ENCODE measurements at regions not wholly inside any gene's neighbourhood (a gene's known extent, or its start where the extent isn't known, plus 50 kb on each side); places are given as distances from the start of the nearest gene placed in this dataset.

DNA sequence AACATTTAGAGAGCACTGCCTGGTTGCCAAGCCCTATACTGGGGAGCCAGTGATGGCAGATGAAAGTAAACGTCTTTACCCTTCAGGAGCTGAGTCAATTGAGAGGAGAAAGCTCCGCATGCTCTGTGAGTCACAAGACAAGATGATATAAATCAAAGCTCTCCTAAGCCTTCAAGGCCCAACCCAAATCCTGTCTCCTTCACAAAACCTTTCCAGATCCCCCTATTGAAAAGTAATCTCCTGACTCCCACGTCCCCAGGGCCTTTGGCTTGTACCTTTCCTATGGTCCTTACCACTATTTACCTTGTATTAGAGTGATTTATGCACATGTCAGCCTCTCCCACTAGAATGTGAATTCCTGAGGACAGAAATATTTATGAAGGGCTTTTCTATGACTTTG lies 230.1 kb upstream of the TENM4 start:
- no peak for DNase-seq (ENCODE audit: low spot score)
- TF ChIP-seq, protein P1, sequence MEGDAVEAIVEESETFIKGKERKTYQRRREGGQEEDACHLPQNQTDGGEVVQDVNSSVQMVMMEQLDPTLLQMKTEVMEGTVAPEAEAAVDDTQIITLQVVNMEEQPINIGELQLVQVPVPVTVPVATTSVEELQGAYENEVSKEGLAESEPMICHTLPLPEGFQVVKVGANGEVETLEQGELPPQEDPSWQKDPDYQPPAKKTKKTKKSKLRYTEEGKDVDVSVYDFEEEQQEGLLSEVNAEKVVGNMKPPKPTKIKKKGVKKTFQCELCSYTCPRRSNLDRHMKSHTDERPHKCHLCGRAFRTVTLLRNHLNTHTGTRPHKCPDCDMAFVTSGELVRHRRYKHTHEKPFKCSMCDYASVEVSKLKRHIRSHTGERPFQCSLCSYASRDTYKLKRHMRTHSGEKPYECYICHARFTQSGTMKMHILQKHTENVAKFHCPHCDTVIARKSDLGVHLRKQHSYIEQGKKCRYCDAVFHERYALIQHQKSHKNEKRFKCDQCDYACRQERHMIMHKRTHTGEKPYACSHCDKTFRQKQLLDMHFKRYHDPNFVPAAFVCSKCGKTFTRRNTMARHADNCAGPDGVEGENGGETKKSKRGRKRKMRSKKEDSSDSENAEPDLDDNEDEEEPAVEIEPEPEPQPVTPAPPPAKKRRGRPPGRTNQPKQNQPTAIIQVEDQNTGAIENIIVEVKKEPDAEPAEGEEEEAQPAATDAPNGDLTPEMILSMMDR (IDR thresholded peaks at IDR 0.05; ENCODE audit: unreplicated experiment) = no peak
- H3K27me3 Mint-ChIP-seq (ENCODE audit: unreplicated experiment) = peaks cover 2% of the 10 kb centered on the region
- H3K9me3 Mint-ChIP-seq (ENCODE audit: unreplicated experiment) = no peaks in the 10 kb centered on the region
- H3K4me1 Mint-ChIP-seq (ENCODE audit: unreplicated experiment) = no peaks in the 10 kb centered on the region
- H3K4me3 Mint-ChIP-seq (ENCODE audit: unreplicated experiment) = no peak overlapping the region
- H3K27ac Mint-ChIP-seq (ENCODE audit: unreplicated experiment) = no peak overlapping the region
- no peaks in the 10 kb centered on the region for H3K36me3 Mint-ChIP-seq (ENCODE audit: low read depth, unreplicated experiment)

DNA sequence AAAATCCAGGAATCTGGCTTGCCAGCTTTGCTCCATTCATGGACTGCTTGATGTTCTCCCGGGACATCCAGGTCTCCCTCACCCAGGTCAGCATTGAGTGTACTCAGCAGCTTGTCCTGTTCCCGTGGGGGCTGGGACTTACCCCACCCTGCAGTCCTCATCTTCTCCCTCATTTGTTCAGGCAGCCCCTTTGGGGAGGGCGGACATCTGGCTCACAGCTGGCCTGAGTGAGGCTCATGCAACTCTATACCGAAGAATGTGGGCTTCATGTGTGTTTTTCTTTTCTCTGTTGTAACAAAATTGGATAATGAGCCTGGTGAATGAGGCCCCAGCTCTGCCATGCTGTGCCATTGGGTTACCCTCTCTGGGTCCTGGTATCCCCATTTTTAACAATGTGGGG lies 227.7 kb upstream of the TENM4 start:
- Mint-ChIP-seq H3K9me3 (ENCODE audit: unreplicated experiment) (no peaks in the 10 kb centered on the region), H3K4me3 (ENCODE audit: unreplicated experiment) (no peak overlapping the region), H3K4me1 (ENCODE audit: unreplicated experiment) (no peaks in the 10 kb centered on the region), H3K36me3 (ENCODE audit: low read depth, unreplicated experiment) (no peaks in the 10 kb centered on the region), H3K27ac (ENCODE audit: unreplicated experiment) (no peak overlapping the region), H3K27me3 (ENCODE audit: unreplicated experiment) (peaks cover 2% of the 10 kb centered on the region)
- TF ChIP-seq, protein P1 (IDR thresholded peaks at IDR 0.05; ENCODE audit: unreplicated experiment) = no peak
- DNase-seq (ENCODE audit: low spot score) = no peak

DNA sequence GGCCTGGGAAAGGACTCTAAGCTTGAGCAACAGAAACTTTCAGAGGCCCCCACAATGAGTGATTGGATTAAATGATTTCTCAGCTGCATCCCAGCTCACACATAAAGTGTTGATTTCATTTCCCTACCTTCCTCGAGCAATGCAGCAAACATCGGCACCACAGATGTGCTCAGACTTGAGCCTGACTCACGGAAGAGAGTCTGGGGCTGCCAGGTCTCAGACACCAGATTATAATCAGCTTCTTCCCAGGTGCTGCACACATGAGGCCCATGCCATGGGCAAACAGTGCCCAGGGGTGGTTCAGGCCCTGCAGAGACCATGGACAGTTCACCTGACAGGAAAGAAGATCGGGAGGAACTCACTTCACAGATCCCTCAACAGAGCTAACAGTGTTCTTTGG lies 226.6 kb upstream of the TENM4 start:
- Mint-ChIP-seq H3K27ac (ENCODE audit: unreplicated experiment) (no peak overlapping the region), H3K4me1 (ENCODE audit: unreplicated experiment) (no peaks in the 10 kb centered on the region), H3K9me3 (ENCODE audit: unreplicated experiment) (no peaks in the 10 kb centered on the region), H3K36me3 (ENCODE audit: low read depth, unreplicated experiment) (no peaks in the 10 kb centered on the region), H3K27me3 (ENCODE audit: unreplicated experiment) (no peaks in the 10 kb centered on the region), H3K4me3 (ENCODE audit: unreplicated experiment) (no peak overlapping the region)
- DNase-seq (ENCODE audit: low spot score) = no peak
- TF ChIP-seq, protein P1 (IDR thresholded peaks at IDR 0.05; ENCODE audit: unreplicated experiment) = no peak

DNA sequence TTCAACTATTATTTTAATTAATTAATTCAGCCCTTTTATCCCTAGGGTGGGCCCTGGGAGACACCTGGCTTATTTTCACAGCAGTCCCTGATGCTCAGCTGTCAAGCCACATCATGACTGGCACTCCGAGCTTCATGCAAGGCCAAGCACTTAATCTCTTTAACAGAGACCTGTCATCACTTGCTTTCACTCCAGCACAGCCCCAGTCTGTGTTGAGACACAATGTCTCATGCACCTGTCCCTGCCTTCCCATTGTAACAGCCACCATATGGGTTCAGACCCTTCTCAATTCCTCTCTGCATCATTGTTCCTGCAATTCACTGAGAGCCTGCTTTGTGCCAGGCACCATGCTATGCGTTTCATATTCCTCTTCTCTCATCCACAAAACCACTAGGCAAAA lies 222.2 kb upstream of the TENM4 start:
- H3K4me3 Mint-ChIP-seq (ENCODE audit: unreplicated experiment) = no peak overlapping the region
- no peaks in the 10 kb centered on the region for H3K9me3 Mint-ChIP-seq (ENCODE audit: unreplicated experiment)
- H3K27ac Mint-ChIP-seq (ENCODE audit: unreplicated experiment) = no peak overlapping the region
- DNase-seq (ENCODE audit: low spot score) = no peak
- H3K27me3 Mint-ChIP-seq (ENCODE audit: unreplicated experiment) = no peaks in the 10 kb centered on the region
- TF ChIP-seq, protein P1 (IDR thresholded peaks at IDR 0.05; ENCODE audit: unreplicated experiment) = no peak
- no peaks in the 10 kb centered on the region for H3K4me1 Mint-ChIP-seq (ENCODE audit: unreplicated experiment)
- no peaks in the 10 kb centered on the region for H3K36me3 Mint-ChIP-seq (ENCODE audit: low read depth, unreplicated experiment)

DNA sequence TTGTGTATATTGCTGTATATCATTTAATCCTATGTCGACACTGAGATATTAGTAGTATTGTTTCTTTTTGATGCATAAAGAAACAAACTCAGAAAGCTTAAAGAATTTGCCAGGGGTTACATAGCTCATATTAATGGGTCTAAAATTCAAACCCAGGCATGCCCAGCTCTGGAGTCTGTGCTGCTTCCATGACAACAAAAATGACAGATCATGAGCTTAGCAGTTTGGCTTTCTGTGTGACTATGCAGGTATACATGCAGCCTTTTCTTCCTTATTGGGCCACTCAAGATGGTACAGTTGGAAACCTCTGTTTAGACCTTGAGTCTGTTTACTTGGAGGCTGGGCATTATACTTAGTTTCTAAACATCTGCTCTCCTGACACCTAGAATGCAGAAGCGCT lies 220.5 kb upstream of the TENM4 start:
- TF ChIP-seq, protein P1 (IDR thresholded peaks at IDR 0.05; ENCODE audit: unreplicated experiment) = no peak
- DNase-seq (ENCODE audit: low spot score) = no peak
- Mint-ChIP-seq H3K27ac (ENCODE audit: unreplicated experiment) (no peak overlapping the region), H3K36me3 (ENCODE audit: low read depth, unreplicated experiment) (no peaks in the 10 kb centered on the region), H3K4me1 (ENCODE audit: unreplicated experiment) (no peaks in the 10 kb centered on the region), H3K9me3 (ENCODE audit: unreplicated experiment) (no peaks in the 10 kb centered on the region), H3K27me3 (ENCODE audit: unreplicated experiment) (no peaks in the 10 kb centered on the region), H3K4me3 (ENCODE audit: unreplicated experiment) (no peak overlapping the region)
